GM12878 (cell line): ENCODE measurements at regions not wholly inside any gene's neighbourhood (a gene's known extent, or its start where the extent isn't known, plus 50 kb on each side); places are given as distances from the start of the nearest gene placed in this dataset.
"Not testable (repeated sequence)": the region's sequence is repeated elsewhere in the genome, so short reads cannot be mapped to it uniquely, and the experiment has no call there.

Source experiments
- ATAC-seq: fragments of 200-7000 bp; cut with Tn5 transposase; 3 replicates; pipeline ENCODE4 v1.9.1; 2020; ENCODE audit warnings: mild to moderate bottlenecking, moderate library complexity
- BruUV-seq: library from RNA; stranded (reverse); fragments of 400-500 nt; replicated peaks from 2 replicates; lab custom pipeline; 2021; lab: Mats Ljungman, UMichigan
- CTCF ChIA-PET: fragments of 300-600 bp; sonication (Branson Sonifier 250); formaldehyde crosslinking; extraction: SDS; loops from one replicate; lab custom pipeline; 2021; ENCODE audit warnings: inconsistent platforms; lab: Yijun Ruan, JAX
- POLR2A ChIA-PET: fragments of 350-600 bp; formaldehyde crosslinking; extraction: SDS; loops from one replicate; lab custom pipeline; 2021; ENCODE audit warnings: inconsistent platforms; lab: Charles Lee
- RAD21 ChIA-PET: fragments of 300-600 bp; sonication (Branson Sonifier 250); formaldehyde crosslinking; loops from one replicate; lab custom pipeline; 2023; ENCODE audit warnings: antibody characterized with exemption; ENCODE audit not compliant: unreplicated experiment; lab: Charles Lee
- SMC1A ChIA-PET: fragments of 300-600 bp; sonication (Branson Sonifier 250); formaldehyde crosslinking; loops from one replicate; lab custom pipeline; 2023; ENCODE audit not compliant: unreplicated experiment, uncharacterized antibody; lab: Charles Lee
- DNase-seq: peaks from one replicate; pipeline ENCODE4 v3.0.0-alpha.2; 2011; ENCODE audit warnings: low read depth, low spot score
- FAIRE-seq: peaks from 3 replicates; lab custom pipeline; 2011; peaks lifted over from hg19 to GRCh38; lab: Jason Lieb, UNC
- H2AFZ ChIP-seq: 2 replicates; pipeline ENCODE4 v1.6.0; 2011; ENCODE audit warnings: low read depth, low read length, control low read depth; ENCODE audit not compliant: control insufficient read depth
- H3K27ac ChIP-seq: 2 replicates; pipeline ENCODE4 v1.5.1; 2011; ENCODE audit warnings: control low read depth; ENCODE audit not compliant: control insufficient read depth, insufficient read depth
- H3K27me3 ChIP-seq, 2 experiments: replicated peaks in 1 of 2; 2 replicates each; pipeline versions ENCODE4 v1.6.0 to v1.6.1; 2011; ENCODE audit warnings: low read length in 1 of 2; ENCODE audit not compliant: control insufficient read depth in 2 of 2, insufficient read depth in 2 of 2
- H3K36me3 ChIP-seq, 2 experiments: 2 replicates each; pipeline ENCODE4 v1.5.1; 2011; ENCODE audit warnings: low read length in 1 of 2; ENCODE audit not compliant: control insufficient read depth in 2 of 2, insufficient read depth in 2 of 2
- H3K4me1 ChIP-seq: 2 replicates; pipeline ENCODE4 v1.6.1; 2011; ENCODE audit warnings: mild to moderate bottlenecking, low read length, moderate library complexity, mixed read lengths; ENCODE audit not compliant: control insufficient read depth, insufficient read depth
- H3K4me2 ChIP-seq: 2 replicates; pipeline ENCODE4 v1.6.0; 2011; ENCODE audit warnings: control low read depth; ENCODE audit not compliant: control insufficient read depth, insufficient read depth
- H3K4me3 ChIP-seq: fragments of 200-600 bp; sonication (generic); 2 replicates; pipeline ENCODE4 v1.5.1; 2016
- H3K79me2 ChIP-seq: 2 replicates; pipeline ENCODE4 v1.6.0; 2011; ENCODE audit warnings: low read length; ENCODE audit not compliant: control insufficient read depth, insufficient read depth
- H3K9ac ChIP-seq: 2 replicates; pipeline ENCODE4 v1.8.0; 2011; ENCODE audit warnings: low read length, control low read depth, mixed read lengths; ENCODE audit not compliant: control insufficient read depth, insufficient read depth
- H3K9me3 ChIP-seq: replicated peaks from 3 replicates; pipeline ENCODE4 v1.5.1; 2011; ENCODE audit warnings: mild to moderate bottlenecking, low read length; ENCODE audit not compliant: control insufficient read depth, insufficient read depth
- H4K20me1 ChIP-seq: 2 replicates; pipeline ENCODE4 v1.6.0; 2011; ENCODE audit not compliant: control insufficient read depth, insufficient read depth
- MEF2A ChIP-seq: IDR thresholded peaks from 2 replicates; pipeline ENCODE4 v1.6.1; 2011; ENCODE audit warnings: low read depth, mild to moderate bottlenecking, low read length, moderate library complexity; ENCODE audit not compliant: insufficient read depth
- RCOR1 ChIP-seq: conservative IDR thresholded peaks from 2 replicates; pipeline ENCODE4 v1.6.1; 2012; ENCODE audit warnings: low read depth, low read length, improper control_type of control experiment
- WGBS: methylation state at CpG from one replicate; pipeline ENCODE4 v1.1.6; 2016; ENCODE audit warnings: low lambda C conversion rate; ENCODE audit not compliant: insufficient replicate concordance, insufficient coverage; ENCODE audit errors: missing lambda C conversion rate; 5-methylcytosine and 5-hydroxymethylcytosine counted together
- in situ Hi-C: fragments of 300-500 bp; cut with MboI; formaldehyde crosslinking; loops from 9 replicates; pipeline ENCODE4 v1.14.3; 2018; ENCODE audit warnings: mixed read lengths
- intact Hi-C: fragments of 100-400 bp; cut with micrococcal nuclease; formaldehyde crosslinking; loops from one replicate; pipeline ENCODE4 v1.14.2; 2022; ENCODE audit not compliant: unreplicated experiment

GRCh38 chr6:163732479-163732878 is 318.0 kb downstream of the QKI start:
- in situ Hi-C loops, result no loop called here
- WGBS, result 0% methylated on average over 3 of the region's 3 CpGs
- BruUV-seq, result no TSS peak

GRCh38 chr6:163732014-163732351 is 317.5 kb downstream of the QKI start:
- H2AFZ ChIP-seq, POLR2A ChIA-PET, DNase-seq, H3K9me3 ChIP-seq, H4K20me1 ChIP-seq, H3K27me3 ChIP-seq, H3K36me3 ChIP-seq, H3K9ac ChIP-seq, CTCF ChIA-PET, BruUV-seq, FAIRE-seq, H3K4me3 ChIP-seq, H3K4me2 ChIP-seq, H3K79me2 ChIP-seq, ATAC-seq, H3K27ac ChIP-seq, intact Hi-C loops, RAD21 ChIA-PET, H3K4me1 ChIP-seq, in situ Hi-C loops: not testable (repeated sequence)
- SMC1A ChIA-PET, result interaction anchor here (1.2 kb wide), 1 partner anchor 9 kb away, joined by 4 read pairs; no protein-coding TSS in a partner anchor
- WGBS, result 88% methylated on average over 9 of the region's 9 CpGs

More at GRCh38 chr6:163732479-163732878, 318.0 kb downstream of the QKI start:
- ChIA-PET SMC1A (interaction anchor here (1.2 kb wide), 1 partner anchor 10 kb away, joined by 4 read pairs; no protein-coding TSS in a partner anchor), RAD21 (no interaction called here), POLR2A (no interaction called here), CTCF (no interaction called here)
- H3K4me3 ChIP-seq, result no peak overlapping the region
- FAIRE-seq (no peak), ATAC-seq (no peak), DNase-seq (no peak)
- H4K20me1 ChIP-seq, result no peaks in the 10 kb centered on the region
- H3K27me3 ChIP-seq, result no peaks in the 10 kb centered on the region
- H3K9me3 ChIP-seq, result no peaks in the 10 kb centered on the region
- intact Hi-C loops, result no loop called here
- no peak overlapping the region for H2AFZ ChIP-seq
- H3K4me2 ChIP-seq, result no peak overlapping the region
- TF ChIP-seq RCOR1 (no peak), MEF2A (0 out of 2 replicates have a peak, but pooled peaks have one; percentile 19)
- H3K4me1 ChIP-seq, result no peaks in the 10 kb centered on the region
- H3K36me3 ChIP-seq, result no peaks in the 10 kb centered on the region
- H3K27ac ChIP-seq, result no peak overlapping the region
- no peak overlapping the region for H3K9ac ChIP-seq
- no peaks in the 10 kb centered on the region for H3K79me2 ChIP-seq
